CD4-positive, CD25-positive, alpha-beta regulatory T cell (primary cell): ENCODE measurements at regions not wholly inside any gene's neighbourhood (a gene's known extent, or its start where the extent isn't known, plus 50 kb on each side); places are given as distances from the start of the nearest gene placed in this dataset.

Source experiments
- ATAC-seq, 2 donors: fragments of 150-1000 bp; cut with Tn5 transposase; one replicate each; pipeline ENCODE4 v1.10.0; 2021; ENCODE audit warnings: low read depth in 2 of 2, moderate number of reproducible peaks in 2 of 2, moderate library complexity in 1 of 2
- DNase-seq, 3 donors: peaks; one replicate each; pipeline versions ENCODE4 v3.0.0 to v3.0.0-alpha.2; 2012 to 2022; ENCODE audit warnings: mixed read lengths in 1 of 3
- H3K27ac ChIP-seq: one replicate; pipeline ENCODE4 v1.7.0; 2013; ENCODE audit warnings: mild to moderate bottlenecking, low read length; ENCODE audit not compliant: insufficient read depth, poor library complexity, severe bottlenecking
- H3K27me3 ChIP-seq: one replicate; pipeline ENCODE4 v1.7.0; 2013; ENCODE audit warnings: low read length; ENCODE audit not compliant: control insufficient read depth, insufficient read depth
- H3K36me3 ChIP-seq: one replicate; pipeline ENCODE4 v1.7.0; 2013; ENCODE audit warnings: mild to moderate bottlenecking, low read length, moderate library complexity; ENCODE audit not compliant: control insufficient read depth, insufficient read depth
- H3K4me1 ChIP-seq: 2 replicates; pipeline ENCODE4 v1.7.0; 2013; ENCODE audit warnings: mild to moderate bottlenecking, low read length; ENCODE audit not compliant: insufficient read depth, control insufficient read depth, poor library complexity, severe bottlenecking
- H3K4me3 ChIP-seq: one replicate; pipeline ENCODE4 v1.7.0; 2013; ENCODE audit warnings: low read depth, mild to moderate bottlenecking, low read length, moderate library complexity
- H3K9me3 ChIP-seq, 2 experiments: 1 replicate in 1 of 2; 2 replicates in 1 of 2; pipeline ENCODE4 v1.7.0; 2013; ENCODE audit warnings: low read length in 2 of 2, mild to moderate bottlenecking in 1 of 2, moderate library complexity in 1 of 2; ENCODE audit not compliant: control insufficient read depth in 2 of 2
- H3K27ac Mint-ChIP-seq, 3 donors: one replicate each; pipeline ENCODE4 v1.8.0; 2020 to 2022; ENCODE audit warnings: mild to moderate bottlenecking in 3 of 3, mixed read lengths in 3 of 3, moderate library complexity in 2 of 3
- H3K27me3 Mint-ChIP-seq: one replicate; pipeline ENCODE4 v1.8.0; 2022; ENCODE audit warnings: mild to moderate bottlenecking, mixed read lengths
- H3K36me3 Mint-ChIP-seq: one replicate; pipeline ENCODE4 v1.8.0; 2020; ENCODE audit warnings: mixed read lengths
- H3K4me1 Mint-ChIP-seq, 4 donors: one replicate each; pipeline ENCODE4 v1.8.0; 2020 to 2022; ENCODE audit warnings: mixed read lengths in 4 of 4, mild to moderate bottlenecking in 1 of 4
- H3K4me3 Mint-ChIP-seq, 4 donors: one replicate each; pipeline ENCODE4 v1.8.0; 2020 to 2022; ENCODE audit warnings: mild to moderate bottlenecking in 4 of 4, mixed read lengths in 4 of 4, moderate library complexity in 3 of 4
- H3K9me3 Mint-ChIP-seq, 7 donors: one replicate each; pipeline ENCODE4 v1.8.0; 2020 to 2022; ENCODE audit warnings: mixed read lengths in 7 of 7, mild to moderate bottlenecking in 3 of 7, moderate library complexity in 2 of 7

DNA sequence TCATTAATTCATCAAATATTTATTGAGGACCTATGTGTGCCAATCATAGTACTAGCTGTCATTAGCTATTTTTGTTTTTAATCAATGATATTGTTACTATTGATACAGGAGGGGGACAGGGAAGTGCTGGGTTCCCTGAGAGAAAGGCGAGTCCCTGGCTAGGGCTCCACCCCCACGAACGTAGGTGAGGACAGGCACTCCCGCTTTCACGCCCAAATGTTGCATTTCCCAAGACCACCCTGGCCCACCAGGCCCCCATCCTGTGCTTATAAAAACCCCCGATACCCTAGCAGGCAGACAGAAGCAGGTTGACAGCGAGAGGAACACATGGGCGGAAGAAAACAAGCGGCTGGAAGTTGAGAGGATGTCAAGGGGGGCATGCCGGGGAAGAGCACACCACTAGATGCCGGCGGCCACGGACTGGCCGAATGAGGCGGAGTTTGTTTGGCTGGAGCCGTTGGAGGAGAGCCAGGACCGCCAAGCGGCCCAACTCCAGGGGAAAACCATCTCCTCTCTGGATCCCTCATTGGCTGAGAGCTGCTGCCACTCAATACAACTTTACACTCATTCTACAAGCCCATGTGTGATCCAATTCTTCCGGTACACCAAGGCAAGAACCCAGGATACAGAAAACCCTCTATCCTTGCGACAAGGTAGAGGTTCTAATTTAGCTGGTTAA, 798.7 kb upstream of the SEMA6D start:
- Histone ChIP-seq H3K9me3 (peaks cover 3 to 4% of the 10 kb centered on the region in 2 experiments), H3K27ac (no peak overlapping the region), H3K27me3 (no peaks in the 10 kb centered on the region), H3K4me1 (no peaks in the 10 kb centered on the region), H3K36me3 (no peaks in the 10 kb centered on the region), H3K4me3 (no peak overlapping the region)
- no peaks in the 10 kb centered on the region for H3K4me1 Mint-ChIP-seq
- H3K36me3 Mint-ChIP-seq, result no peaks in the 10 kb centered on the region
- H3K27me3 Mint-ChIP-seq, result no peaks in the 10 kb centered on the region
- H3K27ac Mint-ChIP-seq, result no peak overlapping the region
- peaks cover 2 to 22% (median 7%) of the 10 kb centered on the region in 7 donors for H3K9me3 Mint-ChIP-seq
- H3K4me3 Mint-ChIP-seq, result no peak overlapping the region
- DNase-seq (no peak), ATAC-seq (no peak)

DNA sequence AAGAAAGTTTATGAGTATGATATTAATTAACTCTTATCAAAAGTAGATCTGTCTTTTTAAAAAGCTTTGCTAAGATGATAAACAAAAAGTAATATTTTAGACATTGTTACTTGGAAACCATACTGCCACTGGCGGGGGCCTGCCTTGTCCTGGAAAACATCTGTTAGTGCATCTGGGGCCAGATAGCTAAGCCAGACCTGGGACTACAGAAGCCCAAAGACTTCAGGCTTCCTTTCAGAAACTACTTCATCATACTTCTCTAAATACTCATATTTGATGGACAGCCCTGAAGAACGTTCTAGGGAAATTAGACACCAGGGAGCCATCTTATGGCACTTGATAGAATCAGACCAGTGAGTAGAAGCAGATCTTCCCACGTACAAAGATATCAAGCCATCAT, 795.4 kb upstream of the SEMA6D start:
- H3K9me3 ChIP-seq, result peaks cover 3 to 4% of the 10 kb centered on the region in 2 experiments
- H3K36me3 ChIP-seq, result no peaks in the 10 kb centered on the region
- H3K27me3 ChIP-seq, result no peaks in the 10 kb centered on the region
- H3K9me3 Mint-ChIP-seq, result peaks cover 0 to 22% (median 7%) of the 10 kb centered on the region in 7 donors
- H3K27ac ChIP-seq, result no peak overlapping the region
- no peaks in the 10 kb centered on the region for H3K4me1 ChIP-seq
- H3K27me3 Mint-ChIP-seq, result no peaks in the 10 kb centered on the region
- H3K4me3 Mint-ChIP-seq, result no peak overlapping the region
- H3K4me3 ChIP-seq, result no peak overlapping the region
- H3K36me3 Mint-ChIP-seq, result no peaks in the 10 kb centered on the region
- DNase-seq (no peak), ATAC-seq (no peak)
- no peaks in the 10 kb centered on the region for H3K4me1 Mint-ChIP-seq
- H3K27ac Mint-ChIP-seq, result no peak overlapping the region

DNA sequence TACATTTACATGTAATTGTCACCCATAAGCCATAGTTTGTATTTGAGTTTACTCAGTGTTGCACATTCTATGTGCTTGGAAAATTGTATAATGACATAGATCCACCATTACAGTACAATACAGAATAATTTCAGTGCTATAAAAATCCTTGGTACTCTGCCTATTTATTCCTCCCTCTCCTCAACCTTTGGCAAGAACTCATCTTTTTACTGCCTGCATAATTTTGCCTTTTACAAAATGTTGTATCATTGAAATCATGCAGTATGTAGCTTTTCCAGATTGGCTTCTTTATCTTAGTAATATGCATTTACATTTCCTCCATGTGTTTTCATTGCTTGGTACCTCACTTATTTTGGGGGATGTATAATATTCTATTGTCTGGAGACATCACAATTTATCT, 786.9 kb upstream of the SEMA6D start:
- Histone ChIP-seq H3K4me1 (no peaks in the 10 kb centered on the region), H3K36me3 (no peaks in the 10 kb centered on the region), H3K27ac (no peak overlapping the region), H3K9me3 (no peaks in the 10 kb centered on the region), H3K27me3 (no peaks in the 10 kb centered on the region), H3K4me3 (no peak overlapping the region)
- no peak overlapping the region for H3K4me3 Mint-ChIP-seq
- H3K4me1 Mint-ChIP-seq, result no peaks in the 10 kb centered on the region
- H3K27me3 Mint-ChIP-seq, result no peaks in the 10 kb centered on the region
- ATAC-seq (no peak), DNase-seq (no peak)
- no peak overlapping the region for H3K27ac Mint-ChIP-seq
- H3K9me3 Mint-ChIP-seq, result peaks cover 0 to 15% (median 6%) of the 10 kb centered on the region in 7 donors
- no peaks in the 10 kb centered on the region for H3K36me3 Mint-ChIP-seq

DNA sequence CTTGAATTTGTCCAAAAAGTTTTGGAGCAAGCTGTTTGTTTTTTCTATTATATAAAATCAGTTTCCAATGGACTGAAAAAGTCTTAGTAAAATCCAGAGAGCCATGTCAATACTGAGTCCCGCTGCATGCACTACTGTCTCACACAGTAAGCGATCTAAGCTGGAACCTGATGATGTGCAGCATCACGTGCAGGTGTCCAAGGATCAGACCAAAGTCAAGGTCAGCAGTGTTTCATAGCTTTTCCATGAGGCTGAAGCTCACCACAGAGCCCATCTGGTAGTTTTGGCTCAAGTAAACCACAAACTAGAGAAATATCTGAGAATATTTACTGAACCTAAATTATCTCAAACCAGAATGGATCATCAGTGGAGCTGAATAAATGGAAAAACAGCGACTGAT, 784.0 kb upstream of the SEMA6D start:
- H3K4me1 ChIP-seq, result no peaks in the 10 kb centered on the region
- Mint-ChIP-seq H3K4me3 (no peak overlapping the region), H3K9me3 (peaks cover 4 to 17% (median 5%) of the 10 kb centered on the region in 7 donors), H3K27me3 (no peaks in the 10 kb centered on the region), H3K27ac (no peak overlapping the region), H3K36me3 (no peaks in the 10 kb centered on the region), H3K4me1 (no peaks in the 10 kb centered on the region)
- ATAC-seq (no peak), DNase-seq (no peak)
- no peaks in the 10 kb centered on the region for H3K9me3 ChIP-seq
- H3K27me3 ChIP-seq, result no peaks in the 10 kb centered on the region
- H3K36me3 ChIP-seq, result no peaks in the 10 kb centered on the region
- no peak overlapping the region for H3K27ac ChIP-seq
- H3K4me3 ChIP-seq, result no peak overlapping the region

DNA sequence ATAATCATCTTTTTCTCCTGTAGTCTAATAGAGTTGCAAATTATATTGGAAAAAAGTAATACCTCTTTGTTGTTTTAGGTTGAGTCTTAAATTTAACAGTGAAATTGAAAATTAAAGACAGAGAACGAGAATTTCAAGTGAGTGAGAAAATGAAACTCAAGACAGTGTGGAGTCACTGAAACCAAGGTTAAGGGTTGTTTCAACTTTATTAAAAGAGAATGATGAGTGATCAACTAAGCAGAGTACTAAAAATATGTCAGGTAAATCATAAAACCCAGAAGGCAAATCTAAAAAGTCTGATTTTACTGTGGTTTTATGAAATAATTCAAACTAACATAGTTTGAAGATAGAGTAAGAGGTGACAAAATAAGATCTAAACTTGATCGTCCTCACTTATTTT, 782.5 kb upstream of the SEMA6D start:
- Histone ChIP-seq H3K36me3 (no peaks in the 10 kb centered on the region), H3K27me3 (no peaks in the 10 kb centered on the region), H3K9me3 (no peaks in the 10 kb centered on the region), H3K4me3 (no peak overlapping the region), H3K27ac (no peak overlapping the region), H3K4me1 (no peaks in the 10 kb centered on the region)
- Mint-ChIP-seq H3K36me3 (no peaks in the 10 kb centered on the region), H3K27ac (no peak overlapping the region), H3K27me3 (no peaks in the 10 kb centered on the region), H3K9me3 (peaks cover 5 to 17% (median 7%) of the 10 kb centered on the region in 7 donors), H3K4me1 (no peaks in the 10 kb centered on the region), H3K4me3 (no peak overlapping the region)
- ATAC-seq, result no peak
- no peak for DNase-seq

DNA sequence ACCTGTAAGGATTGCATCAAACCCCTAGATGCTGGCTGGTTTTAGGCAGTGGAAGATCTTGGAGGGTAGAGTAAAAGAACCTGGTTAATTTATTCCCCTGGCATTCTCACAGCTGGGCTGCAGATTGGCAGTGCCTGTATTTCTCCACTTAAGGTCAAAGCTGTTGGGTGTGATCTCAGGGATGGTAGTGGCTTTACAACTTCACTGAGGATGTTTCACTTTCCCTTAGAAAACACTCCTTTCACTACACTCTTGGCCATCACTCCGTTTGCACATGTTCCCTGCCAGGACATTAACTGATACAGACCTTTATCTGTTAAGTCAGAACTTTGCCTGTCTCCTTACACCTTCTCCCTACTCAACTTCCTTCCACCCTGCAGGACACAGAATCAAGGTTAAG, 779.1 kb upstream of the SEMA6D start:
- DNase-seq (no peak), ATAC-seq (no peak)
- H3K27ac ChIP-seq, result no peak overlapping the region
- no peaks in the 10 kb centered on the region for H3K36me3 ChIP-seq
- H3K9me3 ChIP-seq, result peaks cover 0 to 6% of the 10 kb centered on the region in 2 experiments
- H3K4me1 ChIP-seq, result no peaks in the 10 kb centered on the region
- no peak overlapping the region for H3K4me3 ChIP-seq
- Mint-ChIP-seq H3K27ac (no peak overlapping the region), H3K4me3 (no peak overlapping the region), H3K36me3 (no peaks in the 10 kb centered on the region), H3K4me1 (no peaks in the 10 kb centered on the region), H3K27me3 (no peaks in the 10 kb centered on the region), H3K9me3 (peaks cover 3 to 16% (median 4%) of the 10 kb centered on the region in 7 donors)
- no peaks in the 10 kb centered on the region for H3K27me3 ChIP-seq

DNA sequence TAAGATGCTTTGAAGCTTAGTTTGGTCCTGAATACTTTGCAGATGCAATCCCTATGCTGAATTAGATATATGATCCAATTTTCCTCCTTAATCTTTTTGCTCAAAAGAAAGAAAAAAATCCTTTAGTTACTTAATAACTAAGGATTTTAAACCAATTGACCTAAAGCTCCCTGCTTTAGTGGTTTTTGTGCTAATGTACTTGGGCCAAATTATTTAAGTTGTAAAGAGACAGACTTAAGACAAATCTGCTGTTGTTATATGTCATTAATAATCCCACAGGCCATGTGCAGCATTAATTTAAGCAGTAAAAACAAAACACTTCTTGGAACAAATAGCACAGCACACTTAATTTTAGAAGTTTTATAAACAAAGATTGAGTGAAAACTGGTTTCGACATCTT, 776.1 kb upstream of the SEMA6D start:
- Mint-ChIP-seq H3K36me3 (no peaks in the 10 kb centered on the region), H3K4me1 (no peaks in the 10 kb centered on the region), H3K27ac (no peak overlapping the region), H3K27me3 (no peaks in the 10 kb centered on the region), H3K9me3 (peaks cover 4 to 13% (median 5%) of the 10 kb centered on the region in 7 donors), H3K4me3 (no peak overlapping the region)
- Histone ChIP-seq H3K9me3 (peaks cover 0 to 6% of the 10 kb centered on the region in 2 experiments), H3K4me1 (no peaks in the 10 kb centered on the region), H3K27ac (no peak overlapping the region), H3K27me3 (no peaks in the 10 kb centered on the region), H3K36me3 (no peaks in the 10 kb centered on the region), H3K4me3 (no peak overlapping the region)
- no peak for ATAC-seq
- DNase-seq, result no peak

DNA sequence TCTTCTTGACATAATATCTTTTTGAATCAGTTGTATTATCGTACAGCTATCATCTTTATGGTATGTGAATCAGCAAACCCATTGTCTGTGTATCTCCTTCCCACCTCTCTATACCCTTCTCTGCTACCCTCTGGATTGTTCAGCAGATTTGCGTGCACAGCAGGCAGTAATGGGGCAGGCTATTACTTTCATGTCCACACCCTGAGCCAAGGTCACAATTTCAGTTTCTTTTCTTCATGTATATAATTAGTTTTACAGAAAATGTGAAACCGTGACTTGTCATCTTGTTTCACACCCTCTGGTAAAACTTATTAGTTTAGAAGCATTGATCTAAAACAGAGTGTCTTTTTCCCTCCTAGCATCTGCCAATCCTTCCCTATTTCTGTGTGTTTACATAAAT, 770.4 kb upstream of the SEMA6D start:
- Histone ChIP-seq H3K36me3 (no peaks in the 10 kb centered on the region), H3K4me1 (no peaks in the 10 kb centered on the region), H3K27ac (no peak overlapping the region), H3K4me3 (no peak overlapping the region), H3K9me3 (peaks cover 2 to 9% of the 10 kb centered on the region in 2 experiments), H3K27me3 (no peaks in the 10 kb centered on the region)
- Mint-ChIP-seq H3K4me1 (no peaks in the 10 kb centered on the region), H3K27me3 (no peaks in the 10 kb centered on the region), H3K9me3 (peaks cover 5 to 10% (median 8%) of the 10 kb centered on the region in 7 donors), H3K36me3 (no peaks in the 10 kb centered on the region), H3K27ac (no peak overlapping the region), H3K4me3 (no peak overlapping the region)
- DNase-seq (no peak), ATAC-seq (no peak)
